HepG2 (cell line): ENCODE measurements at regions not wholly inside any gene's neighbourhood (a gene's known extent, or its start where the extent isn't known, plus 50 kb on each side); places are given as distances from the start of the nearest gene placed in this dataset.

Experiments
- BHLHE40 ChIP-seq: IDR thresholded peaks from 2 replicates; pipeline ENCODE4 v1.6.1; 2011; ENCODE audit warnings: low read length, improper control_type of control experiment
- BRCA1 ChIP-seq: sonication (generic); formaldehyde crosslinking; IDR thresholded peaks from 2 replicates; pipeline ENCODE4 v1.4.0; 2020; ENCODE audit warnings: missing genetic modification reagents
- CREB1 ChIP-seq, 2 experiments: fragments of 450-650 bp in 1 of 2; IDR thresholded peaks; 2 replicates each; pipeline ENCODE4 v1.6.1; 2016 to 2017; ENCODE audit warnings: control low read depth in 1 of 2, mild to moderate bottlenecking in 1 of 2, missing compliant biosample characterization in 1 of 2, missing genetic modification characterization in 1 of 2
- CTCF ChIP-seq: sonication (generic); formaldehyde crosslinking; IDR thresholded peaks from 2 replicates; pipeline ENCODE4 v1.5.0; 2020; ENCODE audit warnings: mild to moderate bottlenecking, missing genetic modification reagents, moderate library complexity
- ELF1 ChIP-seq: sonication (generic); formaldehyde crosslinking; IDR thresholded peaks from 2 replicates; pipeline ENCODE4 v1.4.0; 2020; ENCODE audit warnings: missing genetic modification reagents
- FOSL1 ChIP-seq: sonication (generic); formaldehyde crosslinking; IDR thresholded peaks from 2 replicates; pipeline ENCODE4 v1.9.0; 2021; ENCODE audit warnings: missing genetic modification reagents, borderline replicate concordance
- PHF8 ChIP-seq: sonication (generic); formaldehyde crosslinking; IDR thresholded peaks from 2 replicates; pipeline ENCODE4 v1.5.0; 2020; ENCODE audit warnings: missing genetic modification reagents
- POLR2A ChIP-seq, 2 experiments: IDR thresholded peaks; 2 replicates each; pipeline ENCODE4 v1.6.1; 2011; ENCODE audit warnings: low read depth in 2 of 2, low read length in 2 of 2, mild to moderate bottlenecking in 1 of 2, moderate library complexity in 1 of 2; ENCODE audit not compliant: insufficient read depth in 1 of 2
- POLR2AphosphoS5 ChIP-seq: IDR thresholded peaks from 2 replicates; pipeline ENCODE4 v1.6.1; 2012; ENCODE audit warnings: low read depth, low read length
- SMC3 ChIP-seq: IDR thresholded peaks from 2 replicates; pipeline ENCODE4 v1.6.1; 2011; ENCODE audit warnings: low read length, improper control_type of control experiment
- ZBTB43 ChIP-seq: sonication (generic); formaldehyde crosslinking; conservative IDR thresholded peaks from 2 replicates; pipeline ENCODE4 v1.4.0; 2020; ENCODE audit warnings: missing genetic modification reagents
- ZFP36 ChIP-seq: fragments of 150-350 bp; IDR thresholded peaks from 2 replicates; pipeline ENCODE4 v1.6.1; 2018; ENCODE audit warnings: borderline replicate concordance, low read length, low read depth; ENCODE audit not compliant: partially characterized antibody

- no peak for TF ChIP-seq BHLHE40
- TF ChIP-seq FOSL1 (CRISPR knock-in tag): no peak
- no peak for TF ChIP-seq POLR2AphosphoS5
- TF ChIP-seq CTCF (CRISPR knock-in tag): no peak
- TF ChIP-seq ZFP36: no peak
- no peak for TF ChIP-seq ELF1
- TF ChIP-seq ZBTB43 (CRISPR knock-in tag): no peak
- no peak for TF ChIP-seq BRCA1 (CRISPR knock-in tag)
- no peak for TF ChIP-seq POLR2A (IDR thresholded peaks at IDR 0.05; ENCODE audit: insufficient read depth in 1 of 2, low read depth in 2 of 2, low read length in 2 of 2)
- no peak for TF ChIP-seq CREB1 (IDR thresholded peaks at IDR 0.05)
- no peak for TF ChIP-seq CREB1 (CRISPR knock-in tag; IDR thresholded peaks at IDR 0.05)
- no peak for TF ChIP-seq PHF8
- no peak for TF ChIP-seq SMC3
Observed at GRCh38 chr6:155755452-155755851, 299.8 kb upstream of the NOX3 start.
